Upper lobe of right lung (tissue), 1 donor: ENCODE measurements at regions not wholly inside any gene's neighbourhood (a gene's known extent, or its start where the extent isn't known, plus 50 kb on each side); places are given as distances from the start of the nearest gene placed in this dataset.

Source experiments
- ATAC-seq: fragments of 200-7000 bp; cut with Tn5 transposase; one replicate; pipeline ENCODE4 v1.9.1; 2020; ENCODE audit warnings: mild to moderate bottlenecking, moderate library complexity
- DNase-seq: peaks from one replicate; pipeline ENCODE4 v3.0.0-alpha.2; 2020
- H3K27ac ChIP-seq: fragments of 200-600 bp; one replicate; pipeline ENCODE4 v1.8.0; 2022
- H3K27me3 ChIP-seq: fragments of 200-600 bp; one replicate; pipeline ENCODE4 v1.8.0; 2022; ENCODE audit warnings: mild to moderate bottlenecking
- H3K36me3 ChIP-seq: fragments of 200-600 bp; one replicate; pipeline ENCODE4 v1.8.0; 2022
- H3K4me1 ChIP-seq: fragments of 200-600 bp; one replicate; pipeline ENCODE4 v1.8.0; 2022
- H3K4me3 ChIP-seq: fragments of 200-600 bp; one replicate; pipeline ENCODE4 v1.8.0; 2022; ENCODE audit warnings: mild to moderate bottlenecking
- H3K9me3 ChIP-seq: fragments of 200-600 bp; one replicate; pipeline ENCODE4 v1.8.0; 2022
- intact Hi-C: fragments of 100-400 bp; cut with DNase I; formaldehyde crosslinking; loops from one replicate; pipeline ENCODE4 v1.11.0; 2022
- TF ChIP-seq, protein P1 (sequence below): fragments of 200-600 bp; IDR thresholded peaks from one replicate; pipeline ENCODE4 v1.8.0; 2022; ENCODE audit warnings: antibody characterized with exemption
- donor health status: DM: no; HTN: yes; CAD: no; lungs with severe emphysema.

DNA sequence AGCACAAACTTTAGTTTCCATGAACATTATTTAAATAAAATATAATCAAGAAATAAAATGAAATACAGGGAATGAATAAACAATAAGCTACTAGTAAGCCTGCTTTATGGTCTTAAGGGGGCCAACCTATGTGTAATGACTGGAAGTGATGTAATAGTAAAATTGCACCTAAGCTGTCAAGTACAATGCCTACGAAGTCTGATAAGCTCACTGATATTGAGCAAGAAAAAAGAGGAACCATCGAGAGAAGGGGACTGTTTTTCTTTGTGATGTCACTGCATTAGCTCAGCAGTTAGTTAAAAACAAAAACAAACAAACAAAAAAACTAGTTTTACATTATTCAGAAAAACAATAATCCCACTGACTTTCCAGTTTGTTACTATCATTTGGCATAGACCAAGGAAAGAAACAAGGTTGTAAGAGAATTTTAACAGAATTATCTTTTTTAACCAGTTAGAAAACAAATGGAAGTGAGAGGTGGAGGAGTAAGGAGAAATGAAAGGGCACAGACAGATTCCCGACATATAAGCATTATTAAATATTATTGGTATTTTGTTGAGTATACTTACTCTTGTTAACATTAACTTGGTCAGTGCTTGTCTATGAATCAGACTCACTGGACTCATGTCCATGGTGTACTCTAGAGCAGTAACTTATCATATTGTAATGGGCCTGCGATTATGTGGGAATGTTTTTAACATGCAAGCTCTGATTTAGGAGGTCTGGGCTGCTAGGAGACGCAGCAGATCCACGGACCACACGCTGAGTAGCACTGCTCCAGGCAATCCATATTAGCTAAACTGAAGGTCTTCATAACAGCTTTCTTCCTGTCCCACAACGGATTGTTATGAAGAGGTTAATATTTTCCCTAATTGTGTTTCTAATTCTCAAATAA lies 99.6 kb upstream of the HMGCLL1 start:
- intact Hi-C loops: no loop called here
- Histone ChIP-seq H3K27ac (peak overlapping the region; percentile 24), H3K9me3 (no peaks in the 10 kb centered on the region), H3K4me1 (no peaks in the 10 kb centered on the region), H3K36me3 (no peaks in the 10 kb centered on the region), H3K4me3 (no peak overlapping the region), H3K27me3 (no peaks in the 10 kb centered on the region)
- ATAC-seq: no peak
- DNase-seq: no peak
- TF ChIP-seq, protein P1, sequence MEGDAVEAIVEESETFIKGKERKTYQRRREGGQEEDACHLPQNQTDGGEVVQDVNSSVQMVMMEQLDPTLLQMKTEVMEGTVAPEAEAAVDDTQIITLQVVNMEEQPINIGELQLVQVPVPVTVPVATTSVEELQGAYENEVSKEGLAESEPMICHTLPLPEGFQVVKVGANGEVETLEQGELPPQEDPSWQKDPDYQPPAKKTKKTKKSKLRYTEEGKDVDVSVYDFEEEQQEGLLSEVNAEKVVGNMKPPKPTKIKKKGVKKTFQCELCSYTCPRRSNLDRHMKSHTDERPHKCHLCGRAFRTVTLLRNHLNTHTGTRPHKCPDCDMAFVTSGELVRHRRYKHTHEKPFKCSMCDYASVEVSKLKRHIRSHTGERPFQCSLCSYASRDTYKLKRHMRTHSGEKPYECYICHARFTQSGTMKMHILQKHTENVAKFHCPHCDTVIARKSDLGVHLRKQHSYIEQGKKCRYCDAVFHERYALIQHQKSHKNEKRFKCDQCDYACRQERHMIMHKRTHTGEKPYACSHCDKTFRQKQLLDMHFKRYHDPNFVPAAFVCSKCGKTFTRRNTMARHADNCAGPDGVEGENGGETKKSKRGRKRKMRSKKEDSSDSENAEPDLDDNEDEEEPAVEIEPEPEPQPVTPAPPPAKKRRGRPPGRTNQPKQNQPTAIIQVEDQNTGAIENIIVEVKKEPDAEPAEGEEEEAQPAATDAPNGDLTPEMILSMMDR: no peak

DNA sequence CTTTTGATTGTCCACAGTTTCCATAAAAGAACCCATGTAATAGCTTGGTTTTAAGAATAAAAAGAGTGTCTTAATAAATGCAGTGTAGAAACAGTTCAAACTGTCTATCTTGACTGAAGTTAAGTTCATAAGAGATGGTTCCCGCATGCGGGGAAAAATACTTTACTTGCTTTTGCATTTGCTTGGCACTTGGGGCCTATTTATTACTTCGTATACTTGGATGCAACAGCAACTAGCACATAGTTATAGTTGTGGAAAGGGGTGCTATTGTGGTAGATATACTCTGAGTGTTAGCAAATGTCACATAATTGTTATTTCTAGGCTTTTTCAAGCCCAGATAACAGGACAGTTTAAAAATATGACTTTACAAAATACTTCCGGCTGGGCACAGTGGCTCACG lies 97.7 kb upstream of the HMGCLL1 start:
- ATAC-seq: no peak
- Histone ChIP-seq H3K4me1 (no peaks in the 10 kb centered on the region), H3K4me3 (no peak overlapping the region), H3K27me3 (no peaks in the 10 kb centered on the region), H3K36me3 (no peaks in the 10 kb centered on the region), H3K9me3 (no peaks in the 10 kb centered on the region), H3K27ac (no peak overlapping the region)
- TF ChIP-seq, protein P1: no peak
- intact Hi-C loops: no loop called here
- DNase-seq: no peak

DNA sequence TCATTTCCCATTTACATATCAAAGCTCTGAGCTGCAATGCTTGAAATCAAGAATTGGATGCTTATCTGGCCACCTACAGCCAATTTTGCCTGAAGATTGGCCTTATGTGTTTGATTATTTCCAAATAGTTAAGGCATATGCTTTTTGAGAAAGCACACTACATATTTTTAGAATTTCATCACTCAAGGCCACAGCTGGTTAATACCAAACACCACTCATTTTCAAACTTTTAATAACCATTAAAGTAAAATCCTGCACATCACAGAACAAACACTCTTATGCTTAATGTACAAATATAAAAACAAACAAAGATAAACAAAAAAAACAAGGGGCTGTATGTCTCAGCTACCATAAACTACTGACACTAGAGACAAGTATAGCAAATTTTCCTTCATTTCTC lies 96.9 kb upstream of the HMGCLL1 start:
- no peaks in the 10 kb centered on the region for H3K4me1 ChIP-seq
- intact Hi-C loops: no loop called here
- no peak overlapping the region for H3K27ac ChIP-seq
- DNase-seq (no peak), ATAC-seq (no peak)
- TF ChIP-seq, protein P1: no peak
- no peaks in the 10 kb centered on the region for H3K27me3 ChIP-seq
- no peaks in the 10 kb centered on the region for H3K9me3 ChIP-seq
- H3K36me3 ChIP-seq: no peaks in the 10 kb centered on the region
- H3K4me3 ChIP-seq: no peak overlapping the region

DNA sequence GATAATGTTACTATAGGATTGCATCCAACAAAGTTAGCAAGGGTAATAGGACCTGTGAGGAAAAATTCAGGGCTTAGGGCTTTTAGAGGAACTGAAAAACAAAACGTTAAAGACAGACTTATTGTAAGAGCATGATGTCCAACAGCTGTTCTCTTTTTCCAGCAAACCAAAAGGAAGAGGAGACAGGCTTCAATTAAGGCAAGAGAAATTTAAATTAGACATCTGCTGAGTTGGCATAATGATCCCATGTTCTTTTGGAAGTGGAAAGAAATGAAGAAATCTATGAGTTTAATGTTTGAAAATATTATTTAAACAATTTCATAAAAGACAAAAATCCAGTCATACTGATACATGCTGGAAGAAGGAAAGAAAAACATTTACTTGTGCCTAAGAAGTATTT lies 95.7 kb upstream of the HMGCLL1 start:
- TF ChIP-seq, protein P1: no peak
- ATAC-seq (no peak), DNase-seq (no peak)
- intact Hi-C loops: no loop called here
- no peak overlapping the region for H3K4me3 ChIP-seq
- no peaks in the 10 kb centered on the region for H3K9me3 ChIP-seq
- no peaks in the 10 kb centered on the region for H3K27me3 ChIP-seq
- H3K27ac ChIP-seq: no peak overlapping the region
- H3K36me3 ChIP-seq: no peaks in the 10 kb centered on the region
- no peaks in the 10 kb centered on the region for H3K4me1 ChIP-seq

DNA sequence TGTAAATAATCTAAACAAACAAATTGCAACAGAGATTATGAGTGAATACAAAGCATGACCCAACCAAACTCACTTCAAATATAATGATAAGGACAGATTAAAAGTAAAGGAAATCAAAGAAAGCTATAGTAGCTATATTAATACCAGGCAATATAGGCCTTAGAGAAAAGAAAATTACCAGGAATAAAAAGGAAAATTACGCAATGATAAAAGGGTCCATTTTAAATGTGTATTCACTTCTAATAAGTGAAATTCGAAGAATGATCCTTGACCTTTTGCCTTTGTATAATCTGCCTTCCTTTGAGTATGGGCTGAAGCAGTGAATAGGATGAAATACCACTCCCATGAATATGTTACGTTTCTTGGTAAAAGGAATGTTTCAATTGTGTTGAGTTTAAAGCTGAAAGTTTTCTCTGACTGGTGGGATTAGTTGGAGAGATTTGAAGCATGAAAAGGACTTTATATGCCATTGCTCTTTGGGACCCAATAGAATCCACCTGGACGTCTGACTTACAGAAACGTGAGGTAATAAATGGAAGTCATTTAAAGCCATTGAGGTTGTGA lies 91.9 kb upstream of the HMGCLL1 start:
- no peak overlapping the region for H3K4me3 ChIP-seq
- H3K27ac ChIP-seq: no peak overlapping the region
- no peaks in the 10 kb centered on the region for H3K27me3 ChIP-seq
- H3K9me3 ChIP-seq: no peaks in the 10 kb centered on the region
- no peaks in the 10 kb centered on the region for H3K36me3 ChIP-seq
- no peak for DNase-seq
- no peaks in the 10 kb centered on the region for H3K4me1 ChIP-seq
- intact Hi-C loops: no loop called here
- TF ChIP-seq, protein P1: no peak
- ATAC-seq: no peak
